Urothelium cell line (cell line): ENCODE measurements at regions not wholly inside any gene's neighbourhood (a gene's known extent, or its start where the extent isn't known, plus 50 kb on each side); places are given as distances from the start of the nearest gene placed in this dataset.
"Not testable (repeated sequence)": the region's sequence is repeated elsewhere in the genome, so short reads cannot be mapped to it uniquely, and the experiment has no call there.

Source experiments
- DNase-seq: peaks from one replicate; pipeline ENCODE4 v3.0.0; 2011; ENCODE audit warnings: low spot score, mixed read lengths
- FAIRE-seq: peaks from 2 replicates; lab custom pipeline; 2011; peaks lifted over from hg19 to GRCh38; lab: Jason Lieb, UNC

- DNase-seq, result no peak
- no peak for FAIRE-seq
Measured at GRCh38 chr10:108338146-108338545, 1173.6 kb upstream of the SORCS1 start.

- FAIRE-seq (no peak), DNase-seq (no peak)
Measured at GRCh38 chr10:108336836-108337235, 1172.3 kb upstream of the SORCS1 start.

GRCh38 chr10:108327706-108328105, 1163.2 kb upstream of the SORCS1 start:
- no peak for FAIRE-seq
- no peak for DNase-seq

GRCh38 chr10:108323274-108323798, 1158.8 kb upstream of the SORCS1 start:
- FAIRE-seq (no peak), DNase-seq (no peak)

GRCh38 chr10:108319434-108320222, 1155.1 kb upstream of the SORCS1 start:
- no peak for DNase-seq
- no peak for FAIRE-seq

GRCh38 chr10:108315636-108316035, 1151.1 kb upstream of the SORCS1 start:
- not testable (repeated sequence) for FAIRE-seq, DNase-seq

GRCh38 chr10:108307925-108308312, 1143.4 kb upstream of the SORCS1 start:
- DNase-seq, result no peak
- no peak for FAIRE-seq

GRCh38 chr10:108307250-108307924, 1142.9 kb upstream of the SORCS1 start:
- FAIRE-seq, result no peak
- no peak for DNase-seq

GRCh38 chr10:108303149-108303548, 1138.6 kb upstream of the SORCS1 start:
- DNase-seq, result no peak
- FAIRE-seq, result no peak

GRCh38 chr10:108301002-108301401, 1136.5 kb upstream of the SORCS1 start:
- DNase-seq (no peak), FAIRE-seq (no peak)

- DNase-seq (no peak), FAIRE-seq (no peak)
Measured at GRCh38 chr10:108290823-108291222, 1126.3 kb upstream of the SORCS1 start.

- FAIRE-seq (no peak), DNase-seq (no peak)
Measured at GRCh38 chr10:108275895-108276685, 1111.6 kb upstream of the SORCS1 start.

- FAIRE-seq, result no peak
Measured at GRCh38 chr10:108260383-108260906, 1095.9 kb upstream of the SORCS1 start.

GRCh38 chr10:108254089-108254488, 1089.6 kb upstream of the SORCS1 start:
- no peak for FAIRE-seq
- DNase-seq, result no peak

More at GRCh38 chr10:108260383-108260906, 1095.9 kb upstream of the SORCS1 start:
- DNase-seq, result no peak

- DNase-seq (no peak), FAIRE-seq (no peak)
Measured at GRCh38 chr10:108252771-108253170, 1088.3 kb upstream of the SORCS1 start.

GRCh38 chr10:108250936-108251620, 1086.6 kb upstream of the SORCS1 start:
- FAIRE-seq (no peak), DNase-seq (peak; percentile 17)

- FAIRE-seq, result no peak
Measured at GRCh38 chr10:108249940-108250339, 1085.4 kb upstream of the SORCS1 start.

GRCh38 chr10:108244443-108245228, 1080.1 kb upstream of the SORCS1 start:
- FAIRE-seq (no peak), DNase-seq (no peak)

More at GRCh38 chr10:108249940-108250339, 1085.4 kb upstream of the SORCS1 start:
- DNase-seq, result no peak

GRCh38 chr10:108241166-108241565, 1076.7 kb upstream of the SORCS1 start:
- DNase-seq (no peak), FAIRE-seq (no peak)

GRCh38 chr10:108238261-108238660, 1073.8 kb upstream of the SORCS1 start:
- FAIRE-seq, result no peak
- no peak for DNase-seq
